Fibroblast of the aortic adventitia (primary cell): ENCODE measurements at regions not wholly inside any gene's neighbourhood (a gene's known extent, or its start where the extent isn't known, plus 50 kb on each side); places are given as distances from the start of the nearest gene placed in this dataset.

ENCODE experiments used
- DNase-seq: peaks from one replicate; pipeline ENCODE4 v3.0.0-alpha.2; 2010; ENCODE audit warnings: low read depth
- H3K4me3 ChIP-seq: 2 replicates; pipeline ENCODE4 v1.5.1; 2011; ENCODE audit warnings: low read depth, mild to moderate bottlenecking, control low read depth, low read length, moderate library complexity
- TF ChIP-seq, protein P1 (sequence below): IDR thresholded peaks from 2 replicates; pipeline ENCODE4 v1.5.1; 2011; ENCODE audit warnings: mild to moderate bottlenecking, low read length, control low read depth, inconsistent platforms; ENCODE audit not compliant: insufficient read depth

DNA sequence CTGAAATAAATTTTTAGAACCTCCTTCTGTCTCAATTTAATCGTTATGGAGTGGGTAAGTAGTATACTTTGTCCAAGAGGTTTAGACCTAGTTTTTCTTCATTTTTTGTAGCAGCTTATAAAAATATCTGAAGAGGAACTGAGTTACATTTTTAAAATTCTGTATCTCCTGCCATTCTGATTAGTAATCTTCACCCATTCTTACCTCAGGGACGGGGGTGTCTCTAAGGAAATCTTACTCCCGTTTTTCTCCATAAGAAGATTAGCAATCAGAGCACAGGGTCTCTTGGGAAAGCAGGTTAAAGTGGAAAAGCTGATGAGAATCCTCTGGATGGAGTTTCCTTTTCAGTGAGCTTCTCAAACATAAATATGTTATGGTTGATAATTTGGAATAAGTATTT is 259.3 kb upstream of the FAM83B start:
- DNase-seq: no peak
- TF ChIP-seq, protein P1, sequence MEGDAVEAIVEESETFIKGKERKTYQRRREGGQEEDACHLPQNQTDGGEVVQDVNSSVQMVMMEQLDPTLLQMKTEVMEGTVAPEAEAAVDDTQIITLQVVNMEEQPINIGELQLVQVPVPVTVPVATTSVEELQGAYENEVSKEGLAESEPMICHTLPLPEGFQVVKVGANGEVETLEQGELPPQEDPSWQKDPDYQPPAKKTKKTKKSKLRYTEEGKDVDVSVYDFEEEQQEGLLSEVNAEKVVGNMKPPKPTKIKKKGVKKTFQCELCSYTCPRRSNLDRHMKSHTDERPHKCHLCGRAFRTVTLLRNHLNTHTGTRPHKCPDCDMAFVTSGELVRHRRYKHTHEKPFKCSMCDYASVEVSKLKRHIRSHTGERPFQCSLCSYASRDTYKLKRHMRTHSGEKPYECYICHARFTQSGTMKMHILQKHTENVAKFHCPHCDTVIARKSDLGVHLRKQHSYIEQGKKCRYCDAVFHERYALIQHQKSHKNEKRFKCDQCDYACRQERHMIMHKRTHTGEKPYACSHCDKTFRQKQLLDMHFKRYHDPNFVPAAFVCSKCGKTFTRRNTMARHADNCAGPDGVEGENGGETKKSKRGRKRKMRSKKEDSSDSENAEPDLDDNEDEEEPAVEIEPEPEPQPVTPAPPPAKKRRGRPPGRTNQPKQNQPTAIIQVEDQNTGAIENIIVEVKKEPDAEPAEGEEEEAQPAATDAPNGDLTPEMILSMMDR: no peak
- H3K4me3 ChIP-seq: no peak overlapping the region

DNA sequence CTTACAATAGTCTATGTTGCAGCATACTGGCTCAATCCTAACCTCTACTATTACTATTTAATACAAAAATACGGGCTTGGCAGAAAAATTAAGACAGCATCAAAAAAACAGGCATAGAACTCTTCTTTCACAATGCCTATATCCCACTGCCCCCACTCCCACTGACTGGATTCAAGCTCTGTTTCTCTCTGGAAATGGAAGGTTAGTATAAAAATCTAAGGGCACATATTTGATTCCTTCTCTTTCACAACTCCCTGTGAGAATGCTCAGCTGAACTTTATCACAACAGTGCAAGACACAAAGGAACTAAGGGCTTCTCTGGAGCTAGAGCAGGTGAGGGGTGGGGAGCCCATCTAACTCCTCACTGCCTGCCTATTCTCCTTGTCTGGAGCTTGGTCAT is 258.4 kb upstream of the FAM83B start:
- TF ChIP-seq, protein P1: no peak
- DNase-seq: no peak
- no peak overlapping the region for H3K4me3 ChIP-seq

GRCh38 chr6:54595844-54596243 is 250.7 kb upstream of the FAM83B start:
- DNase-seq: peak; percentile 36
- H3K4me3 ChIP-seq: no peak overlapping the region
- TF ChIP-seq, protein P1: no peak

DNA sequence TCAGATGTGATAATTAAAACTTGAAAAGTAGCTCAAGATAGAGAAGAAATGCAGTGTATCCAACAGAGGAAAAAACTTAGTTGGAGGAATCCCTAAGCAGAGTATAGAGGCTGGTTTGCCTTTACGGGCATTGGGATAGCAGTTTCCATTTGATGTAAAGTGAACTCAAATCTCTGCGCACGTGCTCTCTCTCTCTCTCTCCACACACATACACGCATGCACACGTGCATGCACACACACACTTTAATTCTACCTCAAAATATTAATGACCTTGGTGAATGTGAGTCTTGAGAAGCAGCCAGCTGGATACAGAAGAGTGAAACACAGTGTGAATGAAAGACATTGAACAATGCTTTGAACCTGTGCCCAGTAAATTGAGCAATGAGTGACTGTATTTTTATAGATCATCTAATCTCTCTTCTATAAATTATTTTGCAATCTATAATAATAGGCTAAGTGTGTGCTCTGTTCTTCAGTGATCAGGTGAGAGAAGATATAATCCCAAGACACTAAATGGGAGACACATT is 247.7 kb upstream of the FAM83B start:
- peak; percentile 60 for DNase-seq
- TF ChIP-seq, protein P1: no peak
- H3K4me3 ChIP-seq: no peak overlapping the region

DNA sequence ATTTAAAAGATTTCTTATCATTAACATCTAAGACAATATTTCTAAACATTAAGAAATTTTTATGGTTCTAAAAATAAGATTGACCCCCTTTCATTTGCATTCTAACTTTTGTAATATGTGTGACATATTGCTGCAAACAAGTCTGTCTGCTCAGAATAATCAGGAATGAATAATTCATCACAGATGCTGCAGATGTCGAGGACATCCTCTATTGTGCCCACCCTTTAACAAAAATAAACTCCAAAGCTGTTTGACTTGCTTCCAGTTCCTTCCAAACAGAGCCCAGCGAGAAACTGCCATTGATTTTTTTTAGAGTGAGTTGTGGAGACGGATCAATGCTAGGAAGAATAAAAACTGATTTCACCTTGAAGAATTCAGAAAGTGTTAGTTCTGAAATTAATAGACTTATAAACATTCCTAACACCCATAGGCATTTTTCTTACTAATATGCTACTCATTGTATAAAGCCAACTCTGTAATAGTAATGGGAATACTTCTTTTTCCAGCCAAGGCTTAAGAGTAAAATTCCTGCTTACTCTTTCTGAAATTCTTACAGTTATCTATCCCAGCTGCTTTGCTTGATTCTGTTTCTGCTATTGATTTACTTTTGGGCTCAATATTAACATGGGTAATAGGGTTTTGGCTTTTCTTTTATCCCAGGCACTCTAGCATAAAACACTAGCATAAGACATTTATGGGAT is 244.8 kb upstream of the FAM83B start:
- no peak overlapping the region for H3K4me3 ChIP-seq
- TF ChIP-seq, protein P1: no peak
- no peak for DNase-seq

- no peak overlapping the region for H3K4me3 ChIP-seq
- no peak for DNase-seq
- TF ChIP-seq, protein P1: no peak
Observed at GRCh38 chr6:54602591-54602990, 244.0 kb upstream of the FAM83B start.

- TF ChIP-seq, protein P1: no peak
- H3K4me3 ChIP-seq: no peak overlapping the region
- DNase-seq: no peak
Observed at GRCh38 chr6:54609981-54610380, 236.6 kb upstream of the FAM83B start.
